Skeletal muscle satellite cell (primary cell): ENCODE measurements at regions not wholly inside any gene's neighbourhood (a gene's known extent, or its start where the extent isn't known, plus 50 kb on each side); places are given as distances from the start of the nearest gene placed in this dataset.

ENCODE experiments used
- H3K27me3 ChIP-seq: 2 replicates; pipeline ENCODE4 v1.7.0; 2013; ENCODE audit warnings: low read length; ENCODE audit not compliant: control insufficient read depth, insufficient read depth
- H3K36me3 ChIP-seq: 2 replicates; pipeline ENCODE4 v1.7.0; 2013; ENCODE audit warnings: mild to moderate bottlenecking, control low read depth, low read length; ENCODE audit not compliant: insufficient read depth
- H3K4me1 ChIP-seq: 2 replicates; pipeline ENCODE4 v1.7.0; 2013; ENCODE audit warnings: low read length; ENCODE audit not compliant: control insufficient read depth, insufficient read depth
- H3K4me2 ChIP-seq: 2 replicates; pipeline ENCODE4 v1.7.0; 2013; ENCODE audit warnings: mild to moderate bottlenecking, low read length
- H3K4me3 ChIP-seq: 2 replicates; pipeline ENCODE4 v1.7.0; 2013; ENCODE audit warnings: low read length
- H3K9ac ChIP-seq: 2 replicates; pipeline ENCODE4 v1.7.0; 2013; ENCODE audit warnings: mild to moderate bottlenecking, low read depth, low read length, moderate library complexity
- H3K9me3 ChIP-seq: replicated peaks from 2 replicates; pipeline ENCODE4 v1.7.0; 2013; ENCODE audit warnings: mild to moderate bottlenecking, control low read depth, low read length

DNA sequence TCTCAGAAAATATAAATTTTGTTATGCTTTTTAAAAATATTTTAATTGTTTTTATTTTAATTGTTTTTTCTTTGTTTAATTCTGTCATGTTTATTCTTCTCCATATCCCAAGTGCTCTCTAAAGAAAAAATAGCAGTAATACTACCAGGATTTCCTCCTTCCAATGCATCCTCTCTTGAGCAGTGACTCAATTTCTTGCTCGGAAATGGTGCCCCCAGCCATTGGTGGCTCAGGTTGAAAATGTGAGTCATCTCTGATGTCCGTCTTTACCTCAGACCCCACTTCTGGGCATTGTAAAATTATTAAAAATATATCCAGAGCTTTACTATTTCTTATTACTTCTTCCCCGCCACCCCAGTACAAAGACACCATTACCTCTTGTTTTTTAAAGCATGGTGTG lies 898.5 kb downstream of the METTL15 start:
- H3K36me3 ChIP-seq, result no peaks in the 10 kb centered on the region
- no peaks in the 10 kb centered on the region for H3K9me3 ChIP-seq

DNA sequence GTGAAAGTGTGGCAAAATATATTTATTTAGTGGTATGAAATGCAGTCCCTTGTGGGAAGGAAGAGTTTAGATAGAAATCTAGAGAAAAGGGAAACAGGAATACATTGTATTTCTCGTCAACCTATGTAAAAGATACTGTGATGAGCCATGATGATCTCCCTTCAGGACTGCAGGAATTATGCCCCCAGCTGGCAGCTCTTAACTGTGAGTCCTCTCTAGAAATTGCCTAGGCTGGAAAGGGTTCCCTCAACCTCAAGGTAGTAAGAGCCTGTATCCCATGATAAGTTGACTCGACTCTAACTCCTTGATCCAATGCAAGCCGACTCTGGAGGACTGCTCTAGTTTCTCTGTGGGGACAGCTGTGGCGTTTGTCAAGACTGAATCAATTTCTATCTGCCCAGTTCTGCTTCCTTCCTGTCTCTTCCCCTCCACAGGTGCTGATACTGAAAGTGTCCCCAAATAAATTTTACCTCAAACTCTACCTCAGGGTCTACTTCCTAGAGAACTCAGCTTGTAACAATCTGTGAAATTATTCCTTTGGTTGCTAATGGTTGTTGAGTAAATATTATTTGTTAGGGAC lies 897.3 kb downstream of the METTL15 start:
- H3K4me1 ChIP-seq, result no peaks in the 10 kb centered on the region
- no peak overlapping the region for H3K9ac ChIP-seq
- H3K4me3 ChIP-seq, result no peak overlapping the region
- H3K27me3 ChIP-seq, result no peaks in the 10 kb centered on the region
- H3K36me3 ChIP-seq, result no peaks in the 10 kb centered on the region
- H3K9me3 ChIP-seq, result no peaks in the 10 kb centered on the region
- H3K4me2 ChIP-seq, result no peak overlapping the region

More for the DNA sequence above, 898.5 kb downstream of the METTL15 start:
- no peak overlapping the region for H3K9ac ChIP-seq
- H3K27me3 ChIP-seq, result no peaks in the 10 kb centered on the region
- no peaks in the 10 kb centered on the region for H3K4me1 ChIP-seq
- H3K4me2 ChIP-seq, result no peak overlapping the region
- no peak overlapping the region for H3K4me3 ChIP-seq

DNA sequence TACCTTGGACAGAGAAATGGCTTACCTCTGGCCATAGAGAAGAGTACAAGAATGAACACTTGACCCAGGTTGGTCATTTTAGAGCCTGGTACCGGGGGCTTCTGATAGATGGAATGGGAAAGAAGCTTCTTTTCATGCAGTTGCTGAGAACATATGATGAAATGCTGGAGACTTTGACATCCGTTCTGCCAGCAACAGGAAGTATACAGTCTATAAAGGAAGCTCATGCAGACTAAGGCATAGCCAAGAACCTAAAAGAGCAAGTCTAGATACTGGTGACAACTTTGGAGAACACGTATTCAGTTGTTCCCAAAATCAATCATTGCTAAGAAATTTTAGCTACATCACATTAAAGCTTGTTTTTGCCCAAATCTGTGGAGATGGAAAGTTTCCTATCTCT lies 894.6 kb downstream of the METTL15 start:
- Histone ChIP-seq H3K4me3 (no peak overlapping the region), H3K4me2 (no peak overlapping the region), H3K4me1 (no peaks in the 10 kb centered on the region), H3K9ac (no peak overlapping the region), H3K36me3 (no peaks in the 10 kb centered on the region), H3K9me3 (no peaks in the 10 kb centered on the region), H3K27me3 (no peaks in the 10 kb centered on the region)

DNA sequence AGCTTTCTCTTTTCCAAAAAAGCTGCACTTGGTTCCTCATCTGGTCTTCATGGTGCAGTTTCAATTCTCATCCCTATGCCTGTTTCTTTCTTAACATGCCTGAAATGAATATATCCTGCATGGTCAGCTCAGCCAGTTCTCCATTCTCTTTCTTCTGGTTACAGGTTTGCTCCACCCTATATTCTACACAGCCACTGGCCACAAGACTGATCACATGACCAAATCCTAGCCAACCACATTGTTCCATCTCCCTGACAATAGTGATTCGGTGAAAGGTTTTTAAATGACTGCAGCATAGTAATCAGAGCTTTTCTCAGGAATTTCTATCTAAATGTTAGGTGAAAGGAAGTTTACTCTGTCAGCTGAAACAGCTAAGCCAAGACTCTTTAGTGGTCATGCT lies 891.4 kb downstream of the METTL15 start:
- Histone ChIP-seq H3K9me3 (no peaks in the 10 kb centered on the region), H3K4me2 (no peak overlapping the region), H3K36me3 (no peaks in the 10 kb centered on the region), H3K4me3 (no peak overlapping the region), H3K9ac (no peak overlapping the region), H3K27me3 (no peaks in the 10 kb centered on the region), H3K4me1 (no peaks in the 10 kb centered on the region)

DNA sequence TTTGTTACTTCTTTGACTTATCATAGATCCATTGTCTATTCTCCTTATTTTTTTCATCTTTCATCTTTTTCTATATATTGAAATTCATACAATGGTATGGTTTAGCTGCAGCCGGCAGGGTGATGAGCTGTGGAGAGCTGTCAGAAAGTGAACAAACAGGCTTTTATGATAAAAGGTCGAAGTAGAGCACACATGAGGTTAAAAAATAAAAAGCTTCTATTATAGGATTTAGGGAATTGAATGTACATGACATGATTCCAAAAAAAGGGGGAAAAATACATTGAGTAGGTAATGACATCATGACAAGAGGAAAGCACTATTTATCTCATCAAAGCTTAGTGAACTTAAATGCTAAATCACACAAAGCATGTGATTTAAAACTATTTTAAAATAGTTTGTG lies 884.8 kb downstream of the METTL15 start:
- Histone ChIP-seq H3K4me1 (no peaks in the 10 kb centered on the region), H3K9me3 (no peaks in the 10 kb centered on the region), H3K4me3 (no peak overlapping the region), H3K36me3 (no peaks in the 10 kb centered on the region), H3K9ac (no peak overlapping the region), H3K4me2 (no peak overlapping the region), H3K27me3 (no peaks in the 10 kb centered on the region)

DNA sequence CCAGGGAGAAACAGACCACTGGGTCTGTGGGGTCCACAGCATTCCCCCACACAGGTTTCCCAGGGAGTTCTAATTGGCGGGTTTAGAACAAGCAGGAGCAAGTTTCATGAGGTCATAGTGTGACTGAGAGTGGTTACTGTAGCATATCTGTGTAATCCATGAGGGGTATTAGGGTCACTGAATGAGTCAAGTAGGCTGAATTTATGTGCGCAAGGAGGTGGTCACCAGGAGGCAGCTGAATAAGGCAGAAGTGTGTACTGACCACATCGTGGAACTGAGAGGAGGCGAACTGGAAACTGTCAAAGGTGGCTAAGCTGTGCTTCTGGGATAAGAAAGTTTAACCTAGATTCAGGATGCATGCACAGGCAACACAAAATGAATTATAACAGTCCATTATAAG lies 876.0 kb downstream of the METTL15 start:
- Histone ChIP-seq H3K4me1 (peaks cover 10% of the 10 kb centered on the region), H3K9ac (no peak overlapping the region), H3K36me3 (no peaks in the 10 kb centered on the region)

DNA sequence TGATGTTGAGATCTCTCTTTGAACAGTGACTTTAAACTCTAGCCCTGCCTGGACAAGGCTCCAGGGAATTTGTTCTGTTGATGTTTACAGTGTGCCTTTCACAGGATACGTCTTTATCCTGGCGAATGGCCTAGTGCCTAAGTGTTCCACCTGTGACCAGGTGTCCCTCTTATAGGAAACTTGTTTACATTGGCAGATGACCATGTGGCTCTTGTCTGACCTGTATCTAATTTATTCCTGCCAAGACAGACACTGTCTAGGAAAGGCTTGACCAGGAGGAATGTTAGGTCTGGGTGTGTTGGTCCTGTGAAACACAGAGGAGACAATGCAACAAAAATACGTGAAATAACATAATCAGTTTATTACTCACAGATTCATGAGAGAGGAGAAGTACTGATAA lies 875.6 kb downstream of the METTL15 start:
- Histone ChIP-seq H3K4me3 (no peak overlapping the region), H3K9ac (no peak overlapping the region), H3K36me3 (no peaks in the 10 kb centered on the region), H3K9me3 (no peaks in the 10 kb centered on the region), H3K27me3 (no peaks in the 10 kb centered on the region), H3K4me2 (no peak overlapping the region), H3K4me1 (peaks cover 10% of the 10 kb centered on the region)

More for the DNA sequence above, 876.0 kb downstream of the METTL15 start:
- Histone ChIP-seq H3K9me3 (no peaks in the 10 kb centered on the region), H3K4me2 (no peak overlapping the region), H3K27me3 (no peaks in the 10 kb centered on the region), H3K4me3 (no peak overlapping the region)

DNA sequence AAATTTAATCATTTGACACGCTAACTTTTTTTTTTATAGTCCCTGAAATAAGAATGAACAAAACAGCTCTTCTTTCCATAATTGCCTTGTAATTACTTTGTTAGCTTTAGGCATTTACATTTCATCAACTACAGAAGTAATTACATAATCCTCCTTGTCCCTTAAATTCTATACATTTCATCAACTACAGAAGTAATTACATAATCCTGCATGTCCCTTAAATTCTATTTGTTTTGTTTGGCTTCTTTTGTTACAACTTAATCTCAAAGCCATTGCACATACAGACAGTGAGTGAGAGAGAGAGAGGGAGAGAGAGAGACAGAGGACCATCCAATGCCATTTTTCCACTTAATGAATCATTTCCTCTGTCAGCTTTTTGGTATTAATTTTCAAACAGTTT lies 873.2 kb downstream of the METTL15 start:
- no peak overlapping the region for H3K4me2 ChIP-seq
- no peaks in the 10 kb centered on the region for H3K9me3 ChIP-seq
- H3K4me3 ChIP-seq, result no peak overlapping the region
- H3K9ac ChIP-seq, result no peak overlapping the region
- no peaks in the 10 kb centered on the region for H3K36me3 ChIP-seq
- H3K4me1 ChIP-seq, result peaks cover 10% of the 10 kb centered on the region
- no peaks in the 10 kb centered on the region for H3K27me3 ChIP-seq

DNA sequence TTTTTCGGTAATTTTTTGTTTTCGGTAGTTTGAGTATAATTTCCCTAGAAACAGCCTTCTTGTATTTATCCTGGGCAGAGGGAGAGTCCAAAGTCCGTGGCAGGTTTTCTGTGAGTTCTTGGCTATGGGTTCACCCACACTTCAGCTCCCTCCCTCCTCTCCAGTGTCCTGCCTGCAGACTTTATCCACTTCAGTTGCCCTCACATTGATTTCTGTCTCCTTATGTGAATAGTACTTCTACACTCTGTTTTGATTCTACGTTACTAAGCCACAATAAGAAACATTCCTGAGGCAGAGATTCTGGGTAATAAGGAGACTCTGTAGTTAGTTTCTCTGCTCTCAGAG lies 868.6 kb downstream of the METTL15 start:
- no peak overlapping the region for H3K4me2 ChIP-seq
- H3K9me3 ChIP-seq, result no peaks in the 10 kb centered on the region
- H3K36me3 ChIP-seq, result no peaks in the 10 kb centered on the region
- no peaks in the 10 kb centered on the region for H3K27me3 ChIP-seq
- no peak overlapping the region for H3K4me3 ChIP-seq
- no peak overlapping the region for H3K9ac ChIP-seq
- peaks cover 8% of the 10 kb centered on the region for H3K4me1 ChIP-seq

DNA sequence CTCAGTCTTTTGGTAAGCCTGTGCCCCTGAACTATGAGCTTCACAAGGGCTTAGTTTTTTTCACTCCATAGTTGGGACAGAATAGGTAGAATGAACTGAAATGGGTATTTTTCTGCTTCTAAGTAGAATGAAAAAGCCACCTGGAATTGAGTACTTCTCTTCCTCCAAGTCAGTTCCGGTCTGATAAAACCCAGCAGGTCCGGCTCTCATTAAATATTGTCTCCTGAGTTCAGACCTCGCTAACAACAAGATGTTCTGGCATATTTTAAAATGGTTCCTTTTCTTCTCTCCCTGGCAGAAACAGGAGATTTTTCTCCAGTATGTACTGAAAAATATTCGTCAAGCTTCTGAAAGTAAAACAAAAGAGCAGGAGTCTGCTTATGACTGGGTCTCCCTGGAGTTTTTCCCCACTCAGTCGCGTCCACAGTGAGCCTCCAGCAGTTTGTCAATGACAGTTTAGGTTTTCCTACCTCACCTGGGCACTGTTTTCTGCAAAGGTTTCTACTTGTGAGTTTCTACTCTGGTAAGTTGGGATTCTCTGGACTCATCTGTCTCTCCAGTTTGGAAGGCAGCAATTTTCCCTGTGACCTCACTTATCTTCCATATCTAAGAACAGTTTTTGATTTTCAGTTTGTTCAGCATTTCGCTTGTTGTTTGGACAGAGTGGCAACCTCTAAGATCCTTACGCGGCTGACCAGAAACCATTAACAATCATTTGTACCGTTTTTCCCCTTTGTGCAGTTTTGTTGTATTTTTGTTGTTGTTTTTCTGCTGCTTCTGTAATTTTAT lies 868.0 kb downstream of the METTL15 start:
- H3K4me3 ChIP-seq, result no peak overlapping the region
- no peak overlapping the region for H3K4me2 ChIP-seq
- H3K9me3 ChIP-seq, result no peaks in the 10 kb centered on the region
- peaks cover 3% of the 10 kb centered on the region for H3K4me1 ChIP-seq
- no peaks in the 10 kb centered on the region for H3K36me3 ChIP-seq
- no peak overlapping the region for H3K9ac ChIP-seq
- H3K27me3 ChIP-seq, result no peaks in the 10 kb centered on the region

DNA sequence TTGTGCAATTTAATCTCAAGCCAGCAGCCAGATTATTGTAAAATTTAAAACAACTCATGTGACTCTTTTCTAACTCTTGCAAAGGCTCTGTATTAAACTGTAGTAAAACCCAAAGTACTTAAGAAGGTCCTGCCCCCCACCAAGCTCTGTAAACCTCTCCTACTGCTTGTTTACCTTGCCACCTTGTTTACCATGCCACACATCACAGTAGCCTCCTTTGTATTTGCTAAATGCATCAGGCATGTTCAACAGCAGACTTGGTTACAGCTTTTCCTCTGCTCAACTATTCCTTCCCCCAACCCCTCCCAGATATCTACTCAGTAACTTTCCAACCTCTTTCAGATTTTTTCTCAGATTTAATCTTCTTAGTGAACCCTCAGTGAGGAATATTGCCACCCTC lies 861.6 kb downstream of the METTL15 start:
- Histone ChIP-seq H3K27me3 (no peaks in the 10 kb centered on the region), H3K9ac (no peak overlapping the region), H3K36me3 (no peaks in the 10 kb centered on the region), H3K9me3 (no peaks in the 10 kb centered on the region), H3K4me3 (no peak overlapping the region), H3K4me2 (no peak overlapping the region), H3K4me1 (peaks cover 13% of the 10 kb centered on the region)

DNA sequence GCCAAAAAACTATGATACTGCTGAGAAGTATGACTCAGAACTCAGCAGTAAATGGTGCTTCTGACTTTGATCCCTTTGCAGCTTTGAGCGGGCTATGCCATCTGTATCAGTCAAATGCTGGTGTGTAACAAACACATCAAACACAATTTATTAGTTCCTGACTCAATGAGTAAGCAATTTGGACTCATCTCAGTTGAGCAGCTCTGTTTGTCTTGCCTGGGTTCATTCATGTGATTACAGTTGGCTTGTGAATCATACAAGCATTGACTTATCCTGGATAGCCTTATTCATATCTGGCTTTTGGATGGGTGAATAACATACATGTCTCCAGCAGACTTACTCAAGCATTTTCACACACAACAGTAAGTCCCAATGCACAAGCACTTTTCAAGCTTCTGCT lies 858.8 kb downstream of the METTL15 start:
- H3K4me3 ChIP-seq, result no peak overlapping the region
- no peak overlapping the region for H3K9ac ChIP-seq
- H3K9me3 ChIP-seq, result no peaks in the 10 kb centered on the region
- no peaks in the 10 kb centered on the region for H3K27me3 ChIP-seq
- peaks cover 35% of the 10 kb centered on the region for H3K4me1 ChIP-seq
- H3K4me2 ChIP-seq, result no peak overlapping the region
- H3K36me3 ChIP-seq, result no peaks in the 10 kb centered on the region
